ENCODE measurements at regions not wholly inside any gene's neighbourhood (a gene's known extent, or its start where the extent isn't known, plus 50 kb on each side); places are given as distances from the start of the nearest gene placed in this dataset.

DNA sequence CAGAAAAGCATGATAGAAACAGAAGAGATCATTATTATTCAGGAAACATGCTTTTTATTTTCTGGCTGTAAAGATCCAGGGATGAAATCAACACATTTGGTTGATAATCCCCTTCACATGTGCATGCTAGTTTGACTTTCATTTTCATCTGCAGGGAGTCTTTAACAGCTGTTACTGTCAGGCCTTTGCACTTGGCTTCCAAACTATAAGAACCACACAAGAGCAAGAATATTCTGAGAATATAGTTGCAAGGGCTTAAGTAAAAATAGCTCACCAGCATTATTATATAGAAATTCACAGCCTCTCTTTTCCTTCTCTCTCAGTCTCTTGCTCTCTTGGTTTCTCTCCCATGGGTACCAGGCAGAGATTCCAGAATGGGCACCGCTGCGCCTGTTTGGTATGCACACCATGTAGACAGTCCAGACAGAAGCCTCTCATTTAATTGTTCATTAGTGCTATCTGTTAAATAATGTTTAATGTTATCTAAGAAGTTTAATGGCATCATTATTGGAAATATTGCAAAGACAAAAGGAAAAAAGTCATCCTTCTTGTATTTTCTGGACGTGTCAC is 622.3 kb upstream of the PLXNA2 start:
- DNase-seq: no peak

GRCh38 chr1:208868554-208868953 is 624.4 kb upstream of the PLXNA2 start:
- DNase-seq: no peak

DNA sequence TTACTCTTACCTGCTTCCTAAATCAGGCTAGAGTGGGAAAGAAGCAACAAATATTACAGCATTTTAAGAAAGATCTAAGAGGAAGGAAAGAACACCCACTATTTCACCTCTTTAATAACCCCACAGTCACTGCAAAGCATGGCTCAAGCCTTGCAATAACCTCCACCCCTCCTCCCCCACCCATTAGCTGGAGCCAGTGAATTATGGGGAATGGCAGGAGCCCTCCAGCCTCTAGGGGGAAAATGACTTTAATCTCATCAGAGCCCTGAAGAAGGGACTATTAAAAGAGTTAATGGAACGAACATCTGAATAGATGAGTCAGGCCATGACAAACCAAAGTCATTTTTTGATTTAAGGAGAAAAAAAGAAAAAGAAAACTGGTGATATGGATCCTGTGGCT is 630.7 kb upstream of the PLXNA2 start:
- no peak for DNase-seq

DNA sequence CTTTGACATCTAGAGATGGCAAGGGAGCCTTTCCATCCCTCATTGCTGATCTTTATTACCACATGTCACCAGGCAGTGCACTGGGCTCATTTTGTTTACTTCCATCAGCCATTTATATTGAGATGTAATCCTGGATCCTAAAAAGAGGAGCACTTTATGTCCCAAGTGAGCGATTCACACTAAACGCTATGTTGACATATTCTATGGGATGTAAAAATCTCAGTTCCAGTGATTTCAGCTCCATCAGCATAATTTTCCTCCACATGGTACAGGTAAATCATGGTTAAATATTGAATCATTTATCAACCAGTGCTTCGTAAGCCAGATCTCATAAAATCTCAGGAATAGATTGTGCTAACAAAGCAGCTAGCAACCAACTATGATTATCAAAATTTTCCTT is 634.8 kb upstream of the PLXNA2 start:
- no peak for DNase-seq

DNA sequence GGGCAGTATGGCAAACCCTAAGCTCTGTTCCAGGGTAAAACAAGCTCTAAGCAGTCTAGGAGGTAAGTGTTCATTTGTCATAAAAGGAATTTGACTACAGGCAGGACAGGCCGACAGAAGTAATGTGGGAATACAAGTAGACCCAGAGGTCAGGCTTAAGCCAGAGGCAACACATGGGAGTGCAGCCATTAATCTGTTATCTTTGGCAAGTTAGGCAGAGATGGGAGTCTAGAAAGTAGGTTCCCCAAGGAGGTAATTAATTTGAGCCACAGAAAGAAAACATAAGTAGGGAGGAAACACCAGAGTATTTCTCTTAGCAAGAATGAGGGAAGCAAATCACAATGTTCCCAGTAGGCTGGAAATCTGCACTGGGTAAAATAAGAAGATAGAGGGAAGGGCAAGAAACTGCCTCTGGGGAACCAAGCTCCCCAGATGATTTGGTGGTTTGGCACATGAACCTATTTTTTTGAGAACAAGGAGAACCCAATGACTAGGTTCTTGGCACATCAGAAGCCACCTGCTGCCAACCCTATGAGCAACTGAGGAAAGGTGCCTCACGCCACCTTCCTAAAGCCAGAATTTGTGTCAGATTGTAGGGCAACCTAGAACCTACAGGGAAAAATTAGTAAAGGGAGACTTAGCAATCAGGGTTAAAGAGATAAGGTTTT is 636.4 kb upstream of the PLXNA2 start:
- DNase-seq: no peak

DNA sequence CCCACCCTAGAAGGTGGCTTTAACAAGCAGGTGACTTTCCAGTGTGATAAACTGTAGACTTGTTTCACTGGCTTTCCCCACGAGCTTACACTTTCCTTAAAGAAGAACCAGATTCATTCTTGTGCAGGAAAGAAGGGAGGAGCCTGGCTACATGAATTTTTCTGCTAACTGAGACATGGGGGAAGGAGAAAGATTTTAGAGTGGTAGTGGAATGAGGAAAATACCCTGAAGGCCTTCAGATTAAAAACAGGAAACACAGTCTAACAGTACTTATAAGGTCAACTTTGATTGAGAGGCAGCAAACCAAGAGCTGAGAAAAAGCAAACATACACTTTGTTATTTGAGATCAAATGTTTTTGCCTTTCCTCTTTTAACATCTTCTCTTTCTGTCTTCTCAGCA is 640.9 kb upstream of the PLXNA2 start:
- DNase-seq: no peak

DNA sequence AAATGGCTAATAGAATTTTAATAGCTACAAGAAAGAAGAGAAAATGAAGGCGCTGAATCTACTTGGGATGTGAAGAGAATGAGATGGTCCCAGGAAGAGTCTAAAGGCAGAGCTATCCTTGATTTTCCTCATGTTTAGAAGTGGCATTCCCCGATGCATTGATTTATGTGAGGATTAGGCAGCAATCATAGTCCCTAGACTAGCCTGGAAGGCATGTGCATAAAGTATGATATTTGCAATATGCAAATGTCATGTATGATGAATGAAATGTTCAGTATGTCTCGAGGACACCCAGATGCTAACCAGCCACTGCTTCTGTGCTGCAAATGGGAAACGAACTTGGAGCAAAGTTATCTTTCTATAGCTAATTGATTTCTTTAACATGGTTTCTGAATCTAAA is 641.5 kb upstream of the PLXNA2 start:
- DNase-seq: no peak

DNA sequence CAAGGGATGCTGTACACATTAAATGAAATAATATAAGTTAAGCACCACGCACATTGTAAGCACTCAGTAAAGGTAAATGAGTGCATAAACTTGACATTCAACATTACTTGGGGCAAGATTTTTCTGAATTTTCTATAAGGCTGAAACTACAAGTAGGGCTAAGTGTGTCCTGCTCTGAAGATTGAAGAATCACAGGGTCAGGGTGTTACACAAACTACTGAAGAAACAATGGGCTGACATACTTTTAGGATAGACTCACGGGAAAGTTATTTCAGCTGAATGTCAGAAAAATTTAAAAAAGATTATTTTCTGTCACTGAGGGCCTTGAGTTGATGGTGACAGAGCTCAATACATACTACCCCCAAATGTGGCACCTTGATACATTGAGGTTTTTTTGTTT is 644.2 kb upstream of the PLXNA2 start:
- DNase-seq: no peak

DNA sequence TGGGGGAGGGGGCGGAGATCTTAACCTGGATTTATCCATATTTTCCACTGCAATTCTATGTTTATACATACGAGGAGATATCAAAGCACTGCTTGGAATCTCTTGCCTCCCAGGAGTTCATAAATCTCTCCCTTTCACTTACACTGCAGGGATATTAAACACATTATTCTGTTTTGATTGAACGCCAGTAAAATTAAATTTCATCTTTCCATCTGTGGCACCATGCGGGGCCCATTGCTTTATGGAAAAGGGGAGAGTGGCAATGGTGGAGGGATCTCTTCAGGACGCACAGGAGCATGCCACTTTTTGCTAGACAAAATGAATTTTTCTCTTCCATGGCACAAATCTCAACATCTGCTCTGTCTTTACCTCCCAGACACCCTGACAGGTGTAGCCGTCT is 648.0 kb upstream of the PLXNA2 start:
- DNase-seq: no peak

DNA sequence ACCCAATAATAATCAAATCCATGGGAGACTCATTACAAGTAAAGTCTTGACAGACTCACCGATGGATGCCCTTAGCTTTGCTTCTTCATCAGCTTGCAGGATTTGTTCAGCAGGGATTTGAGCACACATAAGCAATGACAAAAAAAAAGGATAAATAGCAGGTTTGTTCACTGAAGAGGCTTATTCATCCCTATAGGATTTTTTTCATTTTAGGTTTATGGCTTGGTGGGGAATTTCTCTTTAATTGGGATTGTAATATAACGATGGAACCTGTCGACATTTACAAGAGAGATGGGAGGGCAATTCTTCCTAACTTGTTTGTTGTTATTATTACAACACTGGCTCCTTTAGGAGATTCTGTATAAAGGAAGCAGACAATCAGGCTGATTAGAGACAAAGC is 649.1 kb upstream of the PLXNA2 start:
- DNase-seq: no peak

GRCh38 chr1:208895181-208895580 is 651.0 kb upstream of the PLXNA2 start:
- no peak for DNase-seq

GRCh38 chr1:208895820-208896219 is 651.6 kb upstream of the PLXNA2 start:
- no peak for DNase-seq

GRCh38 chr1:208896768-208897167 is 652.6 kb upstream of the PLXNA2 start:
- no peak for DNase-seq

- DNase-seq: no peak
These were observed 655.3 kb upstream of the PLXNA2 start for GRCh38 chr1:208899438-208899837.

DNA sequence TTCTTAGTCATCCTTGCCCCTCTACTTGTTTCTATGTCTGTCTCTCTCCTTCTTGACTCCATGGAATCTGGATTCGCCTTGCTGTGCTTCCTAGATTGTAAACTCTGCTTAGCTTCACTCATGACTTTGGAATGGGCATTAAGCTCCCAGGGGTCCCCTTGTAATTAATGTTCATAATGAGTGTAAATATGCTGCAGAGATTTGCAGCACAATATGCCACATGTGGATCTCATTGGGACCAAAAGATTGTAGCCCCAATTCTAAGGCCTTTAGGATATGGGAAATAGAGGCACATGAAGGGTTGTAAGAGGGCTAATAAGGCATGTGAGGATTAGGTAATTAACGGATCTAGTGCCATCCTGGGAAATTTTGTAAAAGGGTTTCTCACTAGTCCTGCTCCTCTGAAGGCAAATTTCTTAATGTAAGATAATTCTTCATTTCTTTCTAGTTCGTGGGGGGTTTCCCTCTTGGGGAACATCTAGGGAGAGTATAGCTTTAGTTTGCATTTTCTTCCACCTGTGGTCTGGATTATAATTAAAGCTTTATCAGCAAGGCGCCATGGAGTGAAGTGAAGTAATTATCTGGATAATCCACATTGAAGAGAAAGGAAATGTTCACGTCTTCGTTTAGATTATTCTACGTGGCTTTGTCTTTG is 659.2 kb upstream of the PLXNA2 start:
- DNase-seq: no peak

DNA sequence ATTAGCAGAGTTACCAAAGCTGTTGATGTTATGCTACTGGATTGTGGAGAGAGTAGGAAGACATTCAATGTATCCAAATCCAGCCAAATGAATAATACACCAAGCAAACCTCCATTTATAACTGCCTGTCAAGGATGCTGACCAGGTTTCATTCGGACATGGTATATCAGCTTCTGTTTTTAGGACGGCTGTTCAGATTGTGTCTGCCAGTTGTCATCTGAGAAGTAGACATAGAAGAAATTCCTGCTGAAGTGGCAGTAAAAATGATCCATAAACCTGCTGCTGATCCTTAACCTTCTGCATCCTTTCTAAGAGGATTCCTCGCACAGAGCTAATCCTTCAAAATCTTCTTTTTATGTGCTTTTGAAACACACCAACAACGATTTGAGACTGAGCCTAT is 663.6 kb upstream of the PLXNA2 start:
- DNase-seq: no peak

- DNase-seq: no peak
These were observed 665.1 kb upstream of the PLXNA2 start for GRCh38 chr1:208909011-208909984.

- DNase-seq: no peak
These were observed 666.0 kb upstream of the PLXNA2 start for GRCh38 chr1:208910161-208910560.

- DNase-seq: no peak
These were observed 666.2 kb upstream of the CAMK1G start for GRCh38 chr1:208917281-208917680.

DNA sequence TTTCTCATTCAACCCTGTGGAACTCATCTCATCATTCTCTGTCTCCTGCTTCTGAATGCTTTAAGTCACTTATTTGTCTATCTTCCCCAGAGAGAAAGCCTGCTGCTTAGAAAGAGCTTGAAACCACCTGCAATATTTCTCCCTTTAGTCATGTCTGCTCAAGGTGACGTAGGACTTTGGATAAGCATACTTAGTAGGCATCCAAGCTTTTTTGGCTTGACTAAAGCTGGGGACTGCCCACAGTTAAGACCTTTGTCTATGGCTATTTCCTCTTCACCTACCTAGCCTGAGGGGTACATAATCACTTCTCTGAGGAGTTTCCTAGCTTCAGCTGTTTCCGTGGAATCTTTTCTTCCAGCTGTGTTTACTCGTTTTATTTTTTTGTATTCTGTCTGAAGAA is 665.8 kb upstream of the CAMK1G start:
- DNase-seq: no peak

- no peak for DNase-seq
These were observed 665.4 kb upstream of the CAMK1G start for GRCh38 chr1:208918160-208918559.

- no peak for DNase-seq
These were observed 664.1 kb upstream of the CAMK1G start for GRCh38 chr1:208919371-208919770.

GRCh38 chr1:208921259-208921658 is 662.3 kb upstream of the CAMK1G start:
- no peak for DNase-seq

DNA sequence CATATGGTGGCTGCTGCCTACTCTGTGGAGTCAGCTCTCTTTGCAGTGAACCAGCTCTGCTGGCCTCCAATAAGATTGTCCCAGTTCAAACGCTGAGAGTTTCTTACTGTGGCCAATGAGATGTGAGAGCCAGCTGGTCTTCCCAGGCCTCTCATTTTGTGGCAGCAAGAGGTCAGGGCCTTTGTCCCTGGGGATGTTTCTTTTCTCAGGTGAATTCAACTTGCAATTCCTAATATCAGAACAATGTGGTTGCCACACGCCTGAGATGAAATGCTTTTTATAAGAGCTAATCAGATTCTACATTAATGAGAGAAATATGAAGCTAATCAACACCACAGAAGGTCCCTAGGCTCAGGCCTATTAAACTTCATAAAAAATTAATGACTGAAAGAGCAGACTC is 660.1 kb upstream of the CAMK1G start:
- DNase-seq: no peak

Data from NCI-H2029 treated with DMSO at 0.1 percent for 48 hours (cell line).